NCI-H2171 (cell line): ENCODE measurements at regions not wholly inside any gene's neighbourhood (a gene's known extent, or its start where the extent isn't known, plus 50 kb on each side); places are given as distances from the start of the nearest gene placed in this dataset.

Experiments
- DNase-seq: peaks from one replicate; lab custom pipeline; 2025; lab: John Stamatoyannopoulos, UW

DNA sequence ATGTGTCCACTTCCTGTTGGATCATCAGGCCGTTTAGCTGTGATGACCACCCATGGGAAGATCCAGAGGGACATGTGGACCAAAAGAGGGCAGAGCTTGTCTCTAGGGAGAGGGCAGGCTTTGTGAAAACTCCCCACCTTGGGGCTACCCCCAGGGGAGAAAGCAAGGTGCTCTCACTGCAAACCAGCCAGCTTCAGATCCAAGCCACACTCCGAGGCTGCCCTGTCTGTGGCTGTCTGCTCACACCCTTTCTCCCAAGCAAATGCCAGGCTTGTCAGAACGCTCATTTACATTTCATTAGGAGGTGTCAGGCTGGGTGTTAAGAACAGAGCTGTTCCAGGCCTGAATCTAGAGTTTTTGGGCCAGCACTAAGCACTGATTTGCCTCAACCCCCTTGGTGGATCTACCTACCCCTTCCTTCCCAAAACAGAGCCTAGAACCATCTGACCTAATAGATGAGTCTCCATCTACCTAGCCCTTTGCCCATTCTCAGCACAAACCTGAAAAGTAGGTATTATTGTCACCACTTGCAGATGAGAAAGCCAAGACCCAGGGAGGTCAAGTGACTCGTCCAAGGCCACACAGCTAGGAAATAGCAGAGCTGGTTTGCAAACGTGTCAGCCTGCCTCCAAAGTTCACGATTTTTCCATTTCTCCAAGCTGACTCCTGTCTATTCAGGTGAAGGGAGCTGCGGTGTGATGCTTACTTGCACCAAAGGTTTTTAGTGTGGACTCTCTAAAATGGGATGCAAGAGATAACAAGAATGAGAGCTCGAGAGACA is 130.9 kb downstream of the EMX2 start:
- no peak for DNase-seq

DNA sequence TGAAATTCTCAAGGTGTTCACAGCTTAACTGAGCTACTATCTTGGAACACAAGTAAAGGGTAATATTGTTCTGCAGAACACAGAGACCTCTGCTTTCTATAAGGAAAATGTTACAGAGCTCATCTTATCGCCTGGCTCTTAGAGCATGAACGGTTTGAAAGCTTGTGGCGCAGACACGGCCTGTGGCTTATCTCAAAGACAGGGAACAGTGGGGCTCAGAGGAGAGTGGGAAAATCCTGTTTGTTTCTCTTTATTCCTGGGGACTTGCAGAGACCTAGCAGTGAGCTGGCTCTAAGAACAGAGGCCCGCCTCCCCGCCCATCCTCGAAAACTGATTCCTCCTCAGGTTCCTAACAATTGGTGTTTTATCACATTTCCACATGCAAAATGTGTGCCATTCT is 131.7 kb downstream of the EMX2 start:
- no peak for DNase-seq

DNA sequence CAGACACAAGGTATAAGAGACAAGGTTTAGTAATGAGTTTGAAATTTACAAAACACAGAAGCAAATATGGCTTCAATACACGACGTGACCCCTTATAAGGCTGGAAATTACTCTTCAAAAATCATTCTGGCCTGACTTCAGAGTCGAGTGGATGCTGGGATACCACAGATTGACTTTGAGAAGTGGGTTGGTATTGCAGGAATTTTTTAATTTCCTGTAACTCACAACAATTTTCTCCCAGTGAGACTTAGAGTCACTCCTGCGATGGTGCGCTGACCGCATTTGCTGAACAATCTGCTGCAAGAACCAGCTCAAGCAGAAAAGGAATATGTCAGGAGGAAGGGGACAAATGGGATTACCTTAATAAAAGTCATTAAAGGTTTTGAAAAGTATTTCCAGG is 132.1 kb downstream of the EMX2 start:
- no peak for DNase-seq

DNA sequence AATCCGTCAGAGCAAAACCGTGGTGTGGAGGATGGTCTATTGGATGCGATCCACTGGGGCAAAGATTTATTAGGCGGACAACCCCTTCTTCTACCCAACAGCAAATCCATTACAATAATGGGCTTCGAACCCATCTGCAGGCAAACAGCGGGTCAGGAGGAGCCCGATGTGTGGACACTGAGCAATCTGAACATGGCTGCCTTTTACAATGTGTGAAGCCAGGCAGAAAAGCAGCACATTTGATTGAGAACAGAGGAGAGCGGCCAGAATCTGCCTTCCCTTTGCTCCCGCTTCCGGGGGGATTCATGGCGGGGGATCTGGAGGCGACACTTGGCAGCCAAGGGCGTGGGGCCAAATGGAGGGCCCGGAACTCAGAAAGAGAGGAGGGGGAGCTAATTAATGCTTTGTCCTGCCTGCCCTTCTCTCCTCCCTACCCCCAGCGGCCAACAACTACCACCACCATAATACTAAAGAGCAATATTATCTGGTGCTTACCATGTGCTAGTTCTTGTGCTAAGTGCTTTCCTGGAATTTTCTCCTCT is 133.0 kb downstream of the EMX2 start:
- no peak for DNase-seq

- DNase-seq: no peak
Observed at GRCh38 chr10:117677239-117677638, 134.7 kb downstream of the EMX2 start.

- DNase-seq: no peak
Observed at GRCh38 chr10:117677890-117678500, 135.4 kb downstream of the EMX2 start.

DNA sequence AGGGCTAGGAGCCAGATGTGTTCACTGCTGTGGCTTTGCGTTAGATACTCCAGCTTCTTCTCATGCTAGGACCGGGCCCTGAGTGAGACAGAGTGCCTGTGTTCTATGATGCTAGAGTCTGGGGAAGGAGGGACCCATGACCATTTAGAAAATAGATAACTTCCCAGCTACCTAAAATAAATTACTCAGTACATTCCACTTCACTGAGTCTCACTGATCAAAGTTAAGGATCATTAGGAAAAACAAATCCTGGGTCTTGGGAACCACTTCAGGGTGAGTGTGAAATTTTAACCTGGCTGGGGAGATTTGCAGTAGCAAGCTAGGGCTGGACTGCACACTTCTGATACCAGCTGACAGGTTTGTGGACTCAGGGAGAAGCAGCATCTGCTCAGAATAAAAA is 138.1 kb downstream of the EMX2 start:
- no peak for DNase-seq

GRCh38 chr10:117681104-117681503 is 138.6 kb downstream of the EMX2 start:
- no peak for DNase-seq

- no peak for DNase-seq
Observed at GRCh38 chr10:117684046-117684610, 141.6 kb downstream of the EMX2 start.

DNA sequence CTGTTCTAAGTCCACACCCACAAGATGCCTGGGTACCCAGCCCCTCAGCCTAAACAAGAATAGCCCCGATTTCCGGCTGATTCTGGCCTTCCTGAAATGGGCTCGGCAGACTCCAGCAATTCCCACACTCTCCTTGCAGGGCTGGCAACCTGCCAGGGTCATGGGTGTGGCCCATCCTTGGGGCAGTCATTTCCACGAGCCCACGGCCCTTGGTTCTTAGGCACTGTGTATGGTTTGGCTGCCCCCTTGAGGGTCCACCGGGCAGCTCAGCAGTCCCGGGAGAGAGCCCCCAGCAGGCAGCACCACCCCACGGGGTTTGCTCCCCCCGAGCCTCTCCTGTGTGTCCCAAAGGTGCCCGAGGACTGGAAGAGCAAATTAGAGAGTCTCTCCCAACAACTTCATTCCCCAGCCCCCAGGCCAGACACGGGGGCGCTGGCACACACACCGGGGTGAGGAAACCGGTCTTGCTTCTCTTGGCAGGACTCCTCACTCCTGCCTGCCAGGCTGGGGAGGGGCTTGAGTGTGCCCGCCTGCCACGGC is 142.2 kb downstream of the EMX2 start:
- DNase-seq: no peak

- DNase-seq: no peak
Observed at GRCh38 chr10:117685431-117685830, 142.9 kb downstream of the EMX2 start.

DNA sequence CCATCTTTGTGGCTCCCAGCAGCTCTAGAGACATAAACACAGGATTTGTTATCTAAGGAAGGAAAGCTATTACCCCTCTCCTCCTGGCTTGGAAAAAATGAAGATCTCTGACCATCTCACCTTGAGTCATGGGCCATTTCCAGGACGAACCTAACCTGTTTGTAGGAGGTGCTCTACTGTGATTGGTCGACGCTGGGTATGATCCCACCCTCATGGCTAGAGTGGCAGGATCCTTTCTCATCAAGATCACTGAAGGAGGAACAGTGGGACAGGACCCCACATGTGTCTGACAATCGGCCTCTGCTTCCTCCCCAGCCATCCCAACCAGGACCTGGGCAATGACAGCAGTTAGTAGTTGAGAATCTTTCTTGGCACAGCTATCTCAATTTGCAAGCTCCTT is 144.1 kb downstream of the EMX2 start:
- DNase-seq: no peak

DNA sequence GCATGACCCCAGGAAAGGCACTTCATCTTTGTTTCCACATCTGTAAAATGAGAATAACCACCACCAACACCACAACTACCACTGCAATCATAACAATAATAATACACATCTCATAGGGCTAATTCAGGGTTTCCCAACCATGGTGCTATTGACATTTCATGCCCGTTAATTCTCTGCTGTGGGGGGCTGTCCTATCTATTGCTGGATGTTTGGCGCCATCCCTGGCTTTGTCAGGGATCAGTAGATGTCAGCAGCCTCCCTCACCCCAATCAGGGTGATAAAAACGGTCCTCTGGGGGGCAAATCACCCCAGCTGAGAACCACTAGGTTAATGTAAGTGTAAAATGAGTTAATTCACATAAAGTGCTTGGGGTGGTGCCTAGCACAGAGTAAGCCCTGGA is 145.8 kb downstream of the EMX2 start:
- no peak for DNase-seq

DNA sequence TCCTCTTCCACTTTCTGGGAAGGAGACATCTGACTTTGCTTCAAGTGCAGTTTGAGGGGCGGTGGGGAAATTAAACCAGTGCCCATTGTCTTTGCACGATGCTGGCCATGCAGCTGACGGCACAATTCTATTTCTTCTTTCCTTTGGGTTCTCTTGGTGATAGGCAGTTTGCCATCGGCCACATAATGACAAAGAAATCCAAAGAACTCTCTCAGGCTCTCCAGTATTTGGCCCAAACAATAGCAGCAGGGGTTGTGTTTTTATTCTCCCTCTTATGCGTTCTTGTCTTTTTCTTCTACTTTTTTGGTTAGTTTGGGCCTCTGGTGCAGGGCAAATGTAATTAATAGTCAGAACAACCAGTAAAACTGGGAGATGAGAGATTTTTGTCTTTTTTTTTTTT is 147.0 kb downstream of the EMX2 start:
- no peak for DNase-seq

DNA sequence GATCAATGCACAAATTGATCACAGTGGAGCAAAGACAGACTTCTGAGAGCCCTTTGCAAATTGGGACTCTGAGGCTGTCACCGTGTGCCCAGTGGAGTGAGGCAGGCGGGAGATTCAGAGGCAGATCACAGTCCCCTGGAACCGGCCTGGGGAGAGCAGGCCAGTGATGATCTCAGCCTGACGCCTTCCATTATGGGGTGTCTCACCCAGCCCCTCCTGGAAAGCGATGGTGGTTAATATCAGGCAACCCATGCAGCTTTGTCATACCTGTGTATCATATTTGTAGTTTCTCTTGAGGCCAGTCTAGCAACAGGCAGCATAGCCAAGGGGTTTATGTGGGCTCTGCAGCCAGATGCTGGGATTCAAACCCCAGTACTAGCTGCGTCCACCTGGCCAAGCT is 147.8 kb downstream of the EMX2 start:
- no peak for DNase-seq

- no peak for DNase-seq
Observed at GRCh38 chr10:117694190-117694589, 151.6 kb downstream of the EMX2 start.

GRCh38 chr10:117697402-117697801 is 154.9 kb downstream of the EMX2 start:
- no peak for DNase-seq

DNA sequence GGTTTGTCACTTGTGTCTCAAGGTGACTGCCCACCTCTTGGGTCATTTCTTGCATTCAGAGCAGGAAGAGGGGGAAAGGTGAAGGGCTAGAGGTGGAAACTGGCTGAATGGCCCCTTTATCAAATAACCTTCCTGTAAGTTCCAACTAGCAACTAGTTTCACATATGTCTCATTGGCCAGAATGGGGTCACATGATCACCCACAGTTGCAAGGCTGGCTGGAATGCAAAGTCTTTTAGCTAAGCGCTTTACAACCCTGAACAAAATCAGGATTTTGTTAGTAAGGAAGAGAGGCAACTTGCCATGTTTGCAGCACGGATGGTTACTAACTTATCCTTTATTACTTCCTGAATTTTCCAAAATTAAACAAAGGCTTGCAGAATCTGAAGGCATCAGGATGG is 156.3 kb downstream of the EMX2 start:
- no peak for DNase-seq

- DNase-seq: no peak
Observed at GRCh38 chr10:117699436-117700075, 157.0 kb downstream of the EMX2 start.

DNA sequence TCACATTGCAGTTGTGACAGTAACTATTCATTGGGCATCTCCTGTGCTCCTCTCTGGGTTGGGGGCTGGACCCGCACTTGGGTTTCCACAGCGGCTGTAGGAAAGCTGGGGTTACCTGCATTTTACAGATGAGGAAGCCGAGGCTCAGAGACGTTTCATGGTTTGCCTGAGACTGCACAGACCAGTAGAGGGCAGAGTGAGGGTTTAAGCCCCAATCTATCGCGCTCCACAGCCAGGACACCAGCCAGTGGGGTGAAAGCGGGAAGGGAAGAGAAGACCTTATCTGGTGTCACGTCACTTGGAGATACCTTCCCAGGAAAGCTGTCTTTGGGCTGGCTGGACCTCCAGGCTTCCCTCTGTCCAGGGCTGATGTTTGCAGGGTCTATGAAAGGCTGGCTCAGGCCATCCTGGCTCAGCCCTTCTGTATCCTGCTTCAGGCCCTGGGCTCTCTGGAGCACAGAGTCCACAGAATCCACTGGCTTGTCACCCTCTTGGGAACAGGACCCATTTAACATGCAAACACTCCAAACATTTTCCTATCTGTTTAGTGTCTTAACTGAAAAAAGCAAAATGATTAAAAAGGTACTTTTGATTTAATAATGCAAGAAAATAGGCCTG is 167.7 kb downstream of the EMX2 start:
- no peak for DNase-seq

DNA sequence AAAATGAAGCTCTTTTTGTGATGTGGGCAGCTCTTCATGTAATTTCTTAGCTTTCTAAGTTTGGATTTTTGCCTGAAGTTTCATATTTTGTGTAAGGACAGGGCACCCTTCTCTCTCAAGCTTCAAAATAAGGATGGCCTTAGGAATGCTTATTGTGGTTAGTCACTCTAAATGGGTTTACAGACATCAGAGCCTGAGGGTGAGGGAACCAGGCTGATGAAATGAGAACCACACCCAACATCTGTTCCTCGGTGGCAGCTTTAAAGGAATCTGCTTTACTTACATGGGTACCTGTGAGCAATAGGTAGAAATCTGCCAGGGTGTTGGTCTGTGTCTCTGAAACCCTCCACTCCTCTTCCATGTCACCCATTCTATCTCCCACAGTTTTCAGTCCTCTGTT is 174.3 kb downstream of the EMX2 start:
- no peak for DNase-seq
